H1 (cell line): ENCODE measurements at regions not wholly inside any gene's neighbourhood (a gene's known extent, or its start where the extent isn't known, plus 50 kb on each side); places are given as distances from the start of the nearest gene placed in this dataset.

Experiments used
- CTCF ChIA-PET: fragments of 300-600 bp; sonication (Branson Sonifier 250); formaldehyde crosslinking; loops from one replicate; lab custom pipeline; 2021; ENCODE audit not compliant: partially characterized antibody; lab: Charles Lee
- POLR2A ChIA-PET: fragments of 300-600 bp; sonication (Branson Sonifier 250); formaldehyde crosslinking; loops from one replicate; lab custom pipeline; 2021; ENCODE audit warnings: inconsistent platforms; ENCODE audit not compliant: partially characterized antibody; lab: Charles Lee
- DNase-seq, 2 experiments: peaks; one replicate each; pipeline versions ENCODE4 v3.0.0 to v3.0.0-alpha.2; 2010 to 2022; ENCODE audit warnings: low spot score in 2 of 2, low read depth in 1 of 2, mixed read lengths in 1 of 2
- FAIRE-seq: peaks from 2 replicates; lab custom pipeline; 2011; peaks lifted over from hg19 to GRCh38; lab: Jason Lieb, UNC
- H2AFZ ChIP-seq: 2 replicates; pipeline ENCODE4 v1.8.1; 2012; ENCODE audit warnings: low read length, inconsistent platforms
- H2AK5ac ChIP-seq: 2 replicates; pipeline ENCODE4 v1.6.1; 2013; ENCODE audit warnings: low read depth, low read length
- H2BK120ac ChIP-seq: replicated peaks from 2 replicates; pipeline ENCODE3; 2013; ENCODE audit warnings: low read depth, low read length, inconsistent platforms
- H2BK12ac ChIP-seq: 2 replicates; pipeline ENCODE4 v1.6.1; 2013; ENCODE audit warnings: low read depth, low read length
- H2BK15ac ChIP-seq: 2 replicates; pipeline ENCODE4 v1.6.1; 2013; ENCODE audit warnings: low read length
- H2BK20ac ChIP-seq: 2 replicates; pipeline ENCODE4 v1.6.1; 2013; ENCODE audit warnings: low read length
- H2BK5ac ChIP-seq: 2 replicates; pipeline ENCODE4 v1.6.1; 2013; ENCODE audit warnings: low read depth, low read length
- H3K14ac ChIP-seq: 2 replicates; pipeline ENCODE4 v1.6.1; 2013; ENCODE audit warnings: inconsistent platforms; ENCODE audit not compliant: insufficient read length
- H3K18ac ChIP-seq: 2 replicates; pipeline ENCODE4 v1.6.1; 2013; ENCODE audit warnings: low read length; ENCODE audit errors: extremely low read depth
- H3K23ac ChIP-seq: 2 replicates; pipeline ENCODE4 v1.6.1; 2013; ENCODE audit warnings: inconsistent platforms; ENCODE audit not compliant: insufficient read length
- H3K23me2 ChIP-seq: 2 replicates; pipeline ENCODE4 v1.6.1; 2013; ENCODE audit warnings: low read depth, low read length
- H3K27ac ChIP-seq: 2 replicates; pipeline ENCODE4 v1.6.1; 2011; ENCODE audit warnings: low read depth, low read length, inconsistent platforms
- H3K27me3 ChIP-seq, 4 experiments: replicated peaks in 1 of 4; 1 replicate in 1 of 4; 2 replicates in 3 of 4; pipeline versions ENCODE4 v1.6.1 to v1.8.1; 2011 to 2013; ENCODE audit warnings: low read length in 3 of 4, mild to moderate bottlenecking in 3 of 4, inconsistent platforms in 2 of 4, mixed read lengths in 2 of 4, moderate library complexity in 1 of 4; ENCODE audit not compliant: control insufficient read depth in 3 of 4, insufficient read depth in 3 of 4; ENCODE audit errors: extremely low read depth in 1 of 4
- H3K36me3 ChIP-seq, 4 experiments: 2 replicates each; pipeline versions ENCODE4 v1.6.1 to v1.8.1; 2011 to 2013; ENCODE audit warnings: mild to moderate bottlenecking in 4 of 4, low read length in 3 of 4, moderate library complexity in 2 of 4, control low read depth in 1 of 4, inconsistent platforms in 1 of 4; ENCODE audit not compliant: insufficient read depth in 4 of 4, control insufficient read depth in 2 of 4
- H3K4ac ChIP-seq: replicated peaks from 2 replicates; pipeline ENCODE3; 2013; ENCODE audit warnings: low read length, low read depth, mixed read lengths, inconsistent platforms; ENCODE audit not compliant: insufficient read length
- H3K4me1 ChIP-seq, 4 experiments: replicated peaks in 1 of 4; 1 replicate in 1 of 4; 2 replicates in 3 of 4; pipeline versions ENCODE4 v1.6.1 to v1.8.1; 2011 to 2013; ENCODE audit warnings: low read length in 3 of 4, inconsistent platforms in 2 of 4, mixed read lengths in 1 of 4; ENCODE audit not compliant: insufficient read depth in 4 of 4, control insufficient read depth in 3 of 4
- H3K4me2 ChIP-seq, 2 experiments: 2 replicates each; pipeline versions ENCODE4 v1.6.1 to v1.8.1; 2011 to 2013; ENCODE audit warnings: low read depth in 2 of 2, low read length in 2 of 2, control low read depth in 1 of 2, inconsistent platforms in 1 of 2, mild to moderate bottlenecking in 1 of 2; ENCODE audit not compliant: insufficient read depth in 1 of 2
- H3K4me3 ChIP-seq, 4 experiments: fragments of 200-600, 300-600 bp in 1 of 4; sonication (generic), shearing (Covaris generic), sonication (Bioruptor Twin) in 1 of 4; 2 replicates each; pipeline versions ENCODE4 v1.5.1 to v1.8.1; 2011 to 2016; ENCODE audit warnings: low read length in 4 of 4, low read depth in 3 of 4, control low read depth in 2 of 4, inconsistent platforms in 2 of 4, mild to moderate bottlenecking in 2 of 4, mixed read lengths in 1 of 4, moderate library complexity in 1 of 4; ENCODE audit not compliant: insufficient read depth in 2 of 4; ENCODE audit errors: extremely low read depth in 1 of 4
- H3K56ac ChIP-seq: replicated peaks from 2 replicates; pipeline ENCODE3; 2013; ENCODE audit warnings: low read depth, mild to moderate bottlenecking, mixed read lengths, low read length, inconsistent platforms; ENCODE audit not compliant: insufficient read length
- H3K79me1 ChIP-seq: 2 replicates; pipeline ENCODE4 v1.6.1; 2013; ENCODE audit warnings: low read depth, low read length, control low read depth
- H3K79me2 ChIP-seq, 2 experiments: 2 replicates each; pipeline versions ENCODE4 v1.6.1 to v1.8.1; 2012 to 2013; ENCODE audit warnings: low read length in 2 of 2, mild to moderate bottlenecking in 2 of 2, inconsistent platforms in 1 of 2; ENCODE audit not compliant: insufficient read depth in 2 of 2, control insufficient read depth in 1 of 2
- H3K9ac ChIP-seq, 4 experiments: replicated peaks in 1 of 4; 1 replicate in 1 of 4; 2 replicates in 3 of 4; pipeline versions ENCODE4 v1.6.1 to v1.8.1; 2011 to 2013; ENCODE audit warnings: low read depth in 3 of 4, low read length in 3 of 4, control low read depth in 2 of 4, mild to moderate bottlenecking in 2 of 4, moderate library complexity in 2 of 4, inconsistent platforms in 1 of 4; ENCODE audit errors: extremely low read depth in 1 of 4
- H3K9me3 ChIP-seq, 2 experiments: 2 replicates each; pipeline versions ENCODE4 v1.6.1 to v1.8.1; 2012 to 2013; ENCODE audit warnings: mild to moderate bottlenecking in 2 of 2, moderate library complexity in 2 of 2, control low read depth in 1 of 2, inconsistent platforms in 1 of 2, low read depth in 1 of 2, low read length in 1 of 2, mixed read lengths in 1 of 2; ENCODE audit not compliant: insufficient read depth in 2 of 2
- H4K20me1 ChIP-seq, 2 experiments: replicated peaks in 1 of 2; 2 replicates each; pipeline versions ENCODE3 to v1.8.1; 2011 to 2013; ENCODE audit warnings: inconsistent platforms in 2 of 2, low read length in 2 of 2, mild to moderate bottlenecking in 1 of 2; ENCODE audit not compliant: insufficient read depth in 2 of 2, control insufficient read depth in 1 of 2
- H4K5ac ChIP-seq: 2 replicates; pipeline ENCODE4 v1.6.1; 2013; ENCODE audit warnings: low read length, low read depth, mixed read lengths, inconsistent platforms; ENCODE audit not compliant: insufficient read length
- H4K8ac ChIP-seq: 2 replicates; pipeline ENCODE4 v1.8.0; 2013; ENCODE audit warnings: mild to moderate bottlenecking, moderate library complexity, low read length, inconsistent platforms; ENCODE audit not compliant: insufficient read depth; ENCODE audit errors: extremely low read depth
- H4K91ac ChIP-seq: replicated peaks from 2 replicates; pipeline ENCODE3; 2013; ENCODE audit warnings: low read length, mixed read lengths, inconsistent platforms; ENCODE audit not compliant: insufficient read length
- MAX ChIP-seq: IDR thresholded peaks from 2 replicates; pipeline ENCODE4 v1.6.1; 2012; ENCODE audit warnings: inconsistent platforms
- POLR2AphosphoS5 ChIP-seq: IDR thresholded peaks from 2 replicates; pipeline ENCODE4 v1.6.1; 2011; ENCODE audit warnings: low read depth, low read length
- SP2 ChIP-seq: IDR thresholded peaks from 2 replicates; pipeline ENCODE4 v1.6.1; 2012; ENCODE audit warnings: mild to moderate bottlenecking, low read length, inconsistent platforms
- WGBS, 2 experiments: shearing (Covaris generic) in 1 of 2; methylation state at CpG; one replicate each; pipeline versions ENCODE4 v1.1.6 to v1.1.7; 2013 to 2015; ENCODE audit warnings: low lambda C conversion rate in 2 of 2, mixed read lengths in 2 of 2, inconsistent platforms in 1 of 2, low coverage in 1 of 2, missing lambda C conversion rate in 1 of 2; ENCODE audit not compliant: insufficient replicate concordance in 2 of 2, insufficient coverage in 1 of 2, insufficient read length in 1 of 2; ENCODE audit errors: extremely low coverage in 1 of 2, missing lambda C conversion rate in 1 of 2; 5-methylcytosine and 5-hydroxymethylcytosine counted together

- Histone ChIP-seq H3K56ac (no peak overlapping the region), H3K14ac (no peak overlapping the region), H2BK12ac (no peak overlapping the region), H4K91ac (no peak overlapping the region), H2AFZ (no peak overlapping the region), H2BK20ac (no peak overlapping the region), H3K23ac (no peak overlapping the region), H3K18ac (no peak overlapping the region), H3K36me3 (no peaks in the 10 kb centered on the region), H3K9ac (no peak overlapping the region), H3K79me2 (no peaks in the 10 kb centered on the region), H3K27ac (no peak overlapping the region), H3K4me3 (no peak overlapping the region), H2AK5ac (no peak overlapping the region), H4K8ac (no peak overlapping the region), H2BK15ac (no peak overlapping the region), H3K4me1 (no peaks in the 10 kb centered on the region), H2BK120ac (no peak overlapping the region), H4K5ac (no peak overlapping the region), H3K9me3 (no peaks in the 10 kb centered on the region), H3K23me2 (no peaks in the 10 kb centered on the region), H3K4ac (no peak overlapping the region), H2BK5ac (no peak overlapping the region), H3K4me2 (no peak overlapping the region), H4K20me1 (no peaks in the 10 kb centered on the region), H3K79me1 (no peaks in the 10 kb centered on the region), H3K27me3 (no peaks in the 10 kb centered on the region)
- WGBS, 2 experiments, result 89% methylated on average over 2 of the region's 2 CpGs; no CpG with 5 or more reads in 1 of the 2 experiments
- POLR2A ChIA-PET, result no interaction called here
- FAIRE-seq, result no peak
- CTCF ChIA-PET, result no interaction called here
- DNase-seq, result no peak
- TF ChIP-seq POLR2AphosphoS5 (no peak), SP2 (no peak), MAX (no peak)
These were observed 756.4 kb downstream of the EPHA4 start for GRCh38 chr2:220815698-220816097.
